ENCODE measurements at regions not wholly inside any gene's neighbourhood (a gene's known extent, or its start where the extent isn't known, plus 50 kb on each side); places are given as distances from the start of the nearest gene placed in this dataset.

DNA sequence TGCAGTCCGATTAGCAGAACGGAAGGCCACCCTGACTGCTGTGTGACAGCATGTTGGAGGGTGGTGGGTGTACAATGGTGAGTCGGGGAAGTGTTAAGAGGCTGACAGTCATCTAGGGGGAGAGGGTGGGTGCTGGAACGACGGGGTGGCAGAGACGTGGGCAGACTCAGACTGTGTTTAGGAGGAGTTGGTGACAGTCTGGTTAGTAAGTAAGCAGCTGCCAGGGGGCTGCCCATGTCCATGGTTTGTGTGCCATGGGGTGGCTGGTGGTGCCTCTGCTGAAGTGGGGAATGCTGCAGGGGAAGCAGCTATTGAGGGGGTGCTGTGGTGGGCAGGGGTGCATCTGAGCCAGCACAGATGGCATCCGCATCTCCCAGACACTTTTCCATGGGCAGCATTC, 51.3 kb upstream of the BOD1 start:
- Histone ChIP-seq H3K27ac (no peak overlapping the region), H3K4me3 (no peak overlapping the region)
- TF ChIP-seq, protein P1, sequence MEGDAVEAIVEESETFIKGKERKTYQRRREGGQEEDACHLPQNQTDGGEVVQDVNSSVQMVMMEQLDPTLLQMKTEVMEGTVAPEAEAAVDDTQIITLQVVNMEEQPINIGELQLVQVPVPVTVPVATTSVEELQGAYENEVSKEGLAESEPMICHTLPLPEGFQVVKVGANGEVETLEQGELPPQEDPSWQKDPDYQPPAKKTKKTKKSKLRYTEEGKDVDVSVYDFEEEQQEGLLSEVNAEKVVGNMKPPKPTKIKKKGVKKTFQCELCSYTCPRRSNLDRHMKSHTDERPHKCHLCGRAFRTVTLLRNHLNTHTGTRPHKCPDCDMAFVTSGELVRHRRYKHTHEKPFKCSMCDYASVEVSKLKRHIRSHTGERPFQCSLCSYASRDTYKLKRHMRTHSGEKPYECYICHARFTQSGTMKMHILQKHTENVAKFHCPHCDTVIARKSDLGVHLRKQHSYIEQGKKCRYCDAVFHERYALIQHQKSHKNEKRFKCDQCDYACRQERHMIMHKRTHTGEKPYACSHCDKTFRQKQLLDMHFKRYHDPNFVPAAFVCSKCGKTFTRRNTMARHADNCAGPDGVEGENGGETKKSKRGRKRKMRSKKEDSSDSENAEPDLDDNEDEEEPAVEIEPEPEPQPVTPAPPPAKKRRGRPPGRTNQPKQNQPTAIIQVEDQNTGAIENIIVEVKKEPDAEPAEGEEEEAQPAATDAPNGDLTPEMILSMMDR (IDR thresholded peaks at IDR 0.05): no peak
- DNase-seq (ENCODE audit: low spot score): no peak

DNA sequence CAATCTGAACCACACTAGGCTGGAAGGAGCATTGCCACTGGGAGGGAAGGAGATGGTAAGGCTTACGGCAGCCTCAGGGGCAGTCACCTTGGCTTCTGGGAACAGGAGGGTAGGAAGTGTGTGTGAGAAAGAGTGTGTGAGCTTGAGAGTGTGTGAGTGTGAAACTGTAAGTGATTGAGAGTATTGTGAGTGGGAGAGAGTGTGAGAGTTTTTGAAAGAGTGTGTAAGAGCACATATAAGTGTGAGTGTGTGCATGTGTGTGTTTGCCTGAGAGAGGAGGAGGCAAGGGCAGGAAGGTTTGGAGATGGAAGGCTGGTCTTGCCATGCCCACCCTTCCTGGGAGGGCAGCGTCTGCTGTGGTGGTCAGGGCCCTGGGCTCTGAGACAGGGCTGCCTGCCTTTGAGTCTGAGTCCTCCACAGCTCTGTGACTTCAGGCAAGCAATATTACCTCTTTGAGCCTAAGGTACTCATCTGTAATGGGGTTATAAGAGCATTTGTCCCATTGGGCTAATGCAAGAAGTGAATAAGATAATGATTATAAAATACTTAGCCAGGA, 51.9 kb upstream of the BOD1 start:
- TF ChIP-seq, protein P1 (IDR thresholded peaks at IDR 0.05): no peak
- no peak overlapping the region for H3K4me3 ChIP-seq
- no peak overlapping the region for H3K27ac ChIP-seq
- no peak for DNase-seq (ENCODE audit: low spot score)

- TF ChIP-seq, protein P1 (IDR thresholded peaks at IDR 0.05): no peak
- H3K4me3 ChIP-seq: no peak overlapping the region
- no peak overlapping the region for H3K27ac ChIP-seq
- DNase-seq (ENCODE audit: low spot score): no peak
Observed at GRCh38 chr5:173668910-173669309, 52.5 kb upstream of the BOD1 start.

GRCh38 chr5:173669483-173669882, 53.0 kb upstream of the BOD1 start:
- Histone ChIP-seq H3K4me3 (no peak overlapping the region), H3K27ac (no peak overlapping the region)
- DNase-seq (ENCODE audit: low spot score): no peak
- TF ChIP-seq, protein P1 (IDR thresholded peaks at IDR 0.05): no peak

- peak overlapping the region in 1 of 2 donors; percentile 47 for H3K27ac ChIP-seq
- DNase-seq (ENCODE audit: low spot score): no peak
- TF ChIP-seq, protein P1 (IDR thresholded peaks at IDR 0.05): no peak
- H3K4me3 ChIP-seq: no peak overlapping the region
Observed at GRCh38 chr5:173670130-173670651, 53.7 kb upstream of the BOD1 start.

DNA sequence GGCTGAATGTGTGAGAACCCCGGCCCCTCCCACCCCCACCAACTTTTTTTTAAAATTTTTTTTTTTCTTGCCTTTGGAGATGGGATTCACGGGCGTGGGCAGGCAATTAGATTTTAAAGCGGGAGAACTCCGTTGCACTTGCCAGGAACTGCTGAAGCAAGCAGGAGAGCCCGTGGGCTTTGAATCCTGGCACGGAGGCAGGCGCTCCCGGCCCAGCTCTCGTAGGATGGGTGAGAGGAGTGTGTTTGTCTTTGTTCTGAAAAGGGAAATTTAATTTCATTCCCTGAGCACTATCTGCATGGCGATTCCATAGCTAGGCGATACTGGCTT, 54.3 kb upstream of the BOD1 start:
- H3K4me3 ChIP-seq: peak overlapping the region; percentile 62
- DNase-seq (ENCODE audit: low spot score): no peak

More for the DNA sequence above, 54.3 kb upstream of the BOD1 start:
- H3K27ac ChIP-seq: peak overlapping the region; percentile 47 to 74
- TF ChIP-seq, protein P1 (IDR thresholded peaks at IDR 0.05): no peak
